ENCODE measurements at regions not wholly inside any gene's neighbourhood (a gene's known extent, or its start where the extent isn't known, plus 50 kb on each side); places are given as distances from the start of the nearest gene placed in this dataset.

- TF ChIP-seq JUN (IDR thresholded peaks at IDR 0.05; ENCODE audit: borderline replicate concordance, low read depth, low read length) (no peak), JUN (CRISPR knock-in tag; IDR thresholded peaks at IDR 0.05; ENCODE audit: borderline replicate concordance) (no peak), POLR2AphosphoS2 (IDR thresholded peaks at IDR 0.05; ENCODE audit: low read length) (no peak), ZNF24 (IDR thresholded peaks at IDR 0.05) (no peak), ZNF140 (CRISPR knock-in tag; IDR thresholded peaks at IDR 0.05) (no peak), ZC3H4 (CRISPR knock-in tag; IDR thresholded peaks at IDR 0.05; ENCODE audit: borderline replicate concordance) (no peak), MXI1 (IDR thresholded peaks at IDR 0.05; ENCODE audit: low read depth, low read length) (no peak)
Observed at GRCh38 chr10:26626066-26626465, 71.4 kb upstream of the PDSS1 start (continued).

- DNase-seq (ENCODE audit: extremely low read depth in 1 of 4, low spot score in 3 of 4) (peak in 2 of 4 experiments; percentile 12 to 16), FAIRE-seq (no peak), ATAC-seq (peak; percentile 84)
- Histone ChIP-seq H4K20me1 (replicated peaks; ENCODE audit: control insufficient read depth, insufficient read depth, low read length) (no peaks in the 10 kb centered on the region), H3K36me3 (ENCODE audit: control insufficient read depth, insufficient read depth, low read length) (no peaks in the 10 kb centered on the region), H3K9me1 (ENCODE audit: control insufficient read depth, insufficient read depth, low read length) (no peaks in the 10 kb centered on the region), H3K27ac (ENCODE audit: extremely low read depth, low read depth, low read length) (no peak overlapping the region), H3K4me1 (replicated peaks in 1 of 2; ENCODE audit: control insufficient read depth in 2 of 2, insufficient read depth in 2 of 2, low read length in 2 of 2) (peaks cover 0 to 4% of the 10 kb centered on the region in 2 experiments; a peak in 2 of 5 replicates), H3K4me2 (ENCODE audit: insufficient read depth, low read length) (no peak overlapping the region), H2AFZ (ENCODE audit: low read depth, low read length) (no peak overlapping the region), H3K9me3 (replicated peaks; ENCODE audit: control insufficient read depth, insufficient read depth, low read depth, low read length) (no peaks in the 10 kb centered on the region), H3K27me3 (ENCODE audit: control insufficient read depth in 2 of 2, insufficient read depth in 2 of 2, low read length in 2 of 2) (peaks cover 5 to 13% of the 10 kb centered on the region in 2 experiments; a peak in 4 of 5 replicates), H3K79me2 (ENCODE audit: control insufficient read depth, insufficient read depth, low read length) (no peaks in the 10 kb centered on the region), H3K4me3 (no peak overlapping the region), H3K9ac (ENCODE audit: insufficient read depth in 1 of 2, low read depth in 2 of 2, low read length in 2 of 2) (no peak overlapping the region)
- BruUV-seq (replicated peaks) = no TSS peak
- ChIA-PET POLR2A (no interaction called here), CTCF (ENCODE audit: low intra/inter-chr PET ratio) (no interaction called here)
- 0% methylated on average over 3 of the region's 3 CpGs for WGBS (ENCODE audit: insufficient coverage, low coverage, missing lambda C conversion rate)
- intact Hi-C loops (cut with micrococcal nuclease) (loop anchor here (10.0 kb wide), 1 partner anchor 717 kb away; no protein-coding TSS in a partner anchor), in situ Hi-C loops (cut with MboI) (no loop called here)
- TF ChIP-seq NFIC (IDR thresholded peaks at IDR 0.05) (no peak), E4F1 (CRISPR knock-in tag; IDR thresholded peaks at IDR 0.05; ENCODE audit: borderline replicate concordance) (no peak), CTCF (IDR thresholded peaks at IDR 0.05 in 2 of 3, conservative IDR thresholded peaks at IDR 0.05 in 1 of 3; ENCODE audit: insufficient read depth in 2 of 3, low read depth in 1 of 3, low read length in 3 of 3) (peak in 2 of 3 experiments; percentile 8 to 40; a peak in 1 of 6 replicates), ATF2 (CRISPR knock-in tag; IDR thresholded peaks at IDR 0.05) (no peak), ZNF707 (CRISPR knock-in tag; conservative IDR thresholded peaks at IDR 0.05) (no peak), SRSF3 (IDR thresholded peaks at IDR 0.05; ENCODE audit: insufficient read depth, low read length) (no peak)
- TF ChIP-seq, protein P1, sequence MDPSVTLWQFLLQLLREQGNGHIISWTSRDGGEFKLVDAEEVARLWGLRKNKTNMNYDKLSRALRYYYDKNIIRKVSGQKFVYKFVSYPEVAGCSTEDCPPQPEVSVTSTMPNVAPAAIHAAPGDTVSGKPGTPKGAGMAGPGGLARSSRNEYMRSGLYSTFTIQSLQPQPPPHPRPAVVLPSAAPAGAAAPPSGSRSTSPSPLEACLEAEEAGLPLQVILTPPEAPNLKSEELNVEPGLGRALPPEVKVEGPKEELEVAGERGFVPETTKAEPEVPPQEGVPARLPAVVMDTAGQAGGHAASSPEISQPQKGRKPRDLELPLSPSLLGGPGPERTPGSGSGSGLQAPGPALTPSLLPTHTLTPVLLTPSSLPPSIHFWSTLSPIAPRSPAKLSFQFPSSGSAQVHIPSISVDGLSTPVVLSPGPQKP (CRISPR knock-in tag; IDR thresholded peaks at IDR 0.05) = no peak
Observed at GRCh38 chr10:26627324-26627723, 70.2 kb upstream of the PDSS1 start.

Measured in K562 (cell line).